SK-N-SH treated with all-trans-retinoic acid at 6 μM for 48 hours (cell line): ENCODE measurements at regions not wholly inside any gene's neighbourhood (a gene's known extent, or its start where the extent isn't known, plus 50 kb on each side); places are given as distances from the start of the nearest gene placed in this dataset.

ENCODE experiments used
- ARNTL ChIP-seq: fragments of 450-650 bp; formaldehyde crosslinking; IDR thresholded peaks from 2 replicates; pipeline ENCODE4 v1.5.0; 2020; ENCODE audit warnings: low read depth, mild to moderate bottlenecking, moderate library complexity, borderline replicate concordance
- BACH2 ChIP-seq: fragments of 250-450 bp; sonication (Bioruptor Pico); IDR thresholded peaks from 2 replicates; pipeline ENCODE4 v1.9.0; 2021; ENCODE audit warnings: mild to moderate bottlenecking, borderline replicate concordance
- RARB ChIP-seq: fragments of 250-450 bp; sonication (Bioruptor Pico); IDR thresholded peaks from 2 replicates; pipeline ENCODE4 v1.8.0; 2021; ENCODE audit warnings: mild to moderate bottlenecking, moderate library complexity
- ZC3H10 ChIP-seq: fragments of 250-450 bp; sonication (Bioruptor Pico); IDR thresholded peaks from 2 replicates; pipeline ENCODE4 v1.5.1; 2021; ENCODE audit warnings: mild to moderate bottlenecking, moderate library complexity
- TF ChIP-seq, protein P1 (sequence below): fragments of 250-450 bp; sonication (Bioruptor Pico); IDR thresholded peaks from 2 replicates; pipeline ENCODE4 v1.8.0; 2021; ENCODE audit warnings: low read depth, mild to moderate bottlenecking, moderate library complexity, borderline replicate concordance
- TF ChIP-seq, protein P2 (sequence below): fragments of 250-450 bp; sonication (Bioruptor Pico); IDR thresholded peaks from 2 replicates; pipeline ENCODE4 v1.5.1; 2021; ENCODE audit warnings: mild to moderate bottlenecking, moderate library complexity
- TF ChIP-seq, protein P3 (sequence below): fragments of 250-450 bp; sonication (Bioruptor Pico); IDR thresholded peaks from 2 replicates; pipeline ENCODE4 v1.8.0; 2020; ENCODE audit warnings: mild to moderate bottlenecking, moderate library complexity, borderline replicate concordance

DNA sequence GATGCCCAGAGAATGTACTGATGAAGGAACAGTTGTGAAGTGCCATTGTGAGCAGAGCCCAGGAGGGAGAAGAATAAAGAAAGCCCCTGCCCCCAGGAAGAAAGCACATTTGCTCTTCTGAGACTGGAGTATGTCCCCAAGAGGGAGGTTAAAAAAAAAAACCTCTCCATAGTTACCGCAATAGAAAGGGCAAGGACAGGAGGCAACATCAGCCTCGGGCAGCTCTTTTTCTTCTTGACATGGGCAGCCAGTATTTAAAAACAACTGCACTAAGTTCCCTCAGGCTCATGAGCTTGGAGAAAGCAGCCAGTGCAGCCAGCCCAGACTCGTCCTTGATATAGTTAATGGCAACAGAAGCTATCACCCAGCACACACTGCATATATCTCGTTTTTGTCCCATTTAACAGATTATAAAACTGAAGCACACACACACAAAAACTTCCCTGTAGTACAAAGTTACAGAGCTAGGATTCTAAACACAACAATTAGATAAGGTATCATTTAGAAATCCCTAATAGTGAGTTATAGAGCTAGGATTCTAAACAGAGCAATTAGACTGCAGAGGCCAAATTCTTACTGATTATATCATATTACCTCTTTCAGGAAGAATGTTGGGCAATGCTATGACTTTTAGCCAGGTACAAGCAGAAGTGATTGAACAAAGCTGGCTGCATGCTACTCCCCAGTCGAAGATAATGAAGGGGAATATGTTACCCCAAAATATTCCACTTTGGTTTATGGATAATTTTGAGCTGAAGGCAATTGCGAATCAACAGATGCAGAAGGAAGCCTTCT, 823.5 kb downstream of the GRID1 start:
- TF ChIP-seq, protein P1, sequence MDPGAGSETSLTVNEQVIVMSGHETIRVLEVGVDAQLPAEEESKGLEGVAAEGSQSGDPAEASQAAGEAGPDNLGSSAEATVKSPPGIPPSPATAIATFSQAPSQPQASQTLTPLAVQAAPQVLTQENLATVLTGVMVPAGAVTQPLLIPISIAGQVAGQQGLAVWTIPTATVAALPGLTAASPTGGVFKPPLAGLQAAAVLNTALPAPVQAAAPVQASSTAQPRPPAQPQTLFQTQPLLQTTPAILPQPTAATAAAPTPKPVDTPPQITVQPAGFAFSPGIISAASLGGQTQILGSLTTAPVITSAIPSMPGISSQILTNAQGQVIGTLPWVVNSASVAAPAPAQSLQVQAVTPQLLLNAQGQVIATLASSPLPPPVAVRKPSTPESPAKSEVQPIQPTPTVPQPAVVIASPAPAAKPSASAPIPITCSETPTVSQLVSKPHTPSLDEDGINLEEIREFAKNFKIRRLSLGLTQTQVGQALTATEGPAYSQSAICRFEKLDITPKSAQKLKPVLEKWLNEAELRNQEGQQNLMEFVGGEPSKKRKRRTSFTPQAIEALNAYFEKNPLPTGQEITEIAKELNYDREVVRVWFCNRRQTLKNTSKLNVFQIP (CRISPR knock-in tag): no peak
- TF ChIP-seq, protein P2, sequence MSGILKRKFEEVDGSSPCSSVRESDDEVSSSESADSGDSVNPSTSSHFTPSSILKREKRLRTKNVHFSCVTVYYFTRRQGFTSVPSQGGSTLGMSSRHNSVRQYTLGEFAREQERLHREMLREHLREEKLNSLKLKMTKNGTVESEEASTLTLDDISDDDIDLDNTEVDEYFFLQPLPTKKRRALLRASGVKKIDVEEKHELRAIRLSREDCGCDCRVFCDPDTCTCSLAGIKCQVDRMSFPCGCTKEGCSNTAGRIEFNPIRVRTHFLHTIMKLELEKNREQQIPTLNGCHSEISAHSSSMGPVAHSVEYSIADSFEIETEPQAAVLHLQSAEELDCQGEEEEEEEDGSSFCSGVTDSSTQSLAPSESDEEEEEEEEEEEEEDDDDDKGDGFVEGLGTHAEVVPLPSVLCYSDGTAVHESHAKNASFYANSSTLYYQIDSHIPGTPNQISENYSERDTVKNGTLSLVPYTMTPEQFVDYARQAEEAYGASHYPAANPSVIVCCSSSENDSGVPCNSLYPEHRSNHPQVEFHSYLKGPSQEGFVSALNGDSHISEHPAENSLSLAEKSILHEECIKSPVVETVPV: no peak
- TF ChIP-seq ZC3H10 (no peak), ARNTL (CRISPR knock-in tag) (no peak), BACH2 (no peak), RARB (no peak)
- TF ChIP-seq, protein P3, sequence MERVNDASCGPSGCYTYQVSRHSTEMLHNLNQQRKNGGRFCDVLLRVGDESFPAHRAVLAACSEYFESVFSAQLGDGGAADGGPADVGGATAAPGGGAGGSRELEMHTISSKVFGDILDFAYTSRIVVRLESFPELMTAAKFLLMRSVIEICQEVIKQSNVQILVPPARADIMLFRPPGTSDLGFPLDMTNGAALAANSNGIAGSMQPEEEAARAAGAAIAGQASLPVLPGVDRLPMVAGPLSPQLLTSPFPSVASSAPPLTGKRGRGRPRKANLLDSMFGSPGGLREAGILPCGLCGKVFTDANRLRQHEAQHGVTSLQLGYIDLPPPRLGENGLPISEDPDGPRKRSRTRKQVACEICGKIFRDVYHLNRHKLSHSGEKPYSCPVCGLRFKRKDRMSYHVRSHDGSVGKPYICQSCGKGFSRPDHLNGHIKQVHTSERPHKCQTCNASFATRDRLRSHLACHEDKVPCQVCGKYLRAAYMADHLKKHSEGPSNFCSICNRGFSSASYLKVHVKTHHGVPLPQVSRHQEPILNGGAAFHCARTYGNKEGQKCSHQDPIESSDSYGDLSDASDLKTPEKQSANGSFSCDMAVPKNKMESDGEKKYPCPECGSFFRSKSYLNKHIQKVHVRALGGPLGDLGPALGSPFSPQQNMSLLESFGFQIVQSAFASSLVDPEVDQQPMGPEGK (CRISPR knock-in tag): no peak
